Erythroblast (primary cell): ENCODE measurements at regions not wholly inside any gene's neighbourhood (a gene's known extent, or its start where the extent isn't known, plus 50 kb on each side); places are given as distances from the start of the nearest gene placed in this dataset.

ENCODE experiments used
- GATA1 ChIP-seq: IDR thresholded peaks from 2 replicates; pipeline ENCODE4 v1.6.1; 2011; ENCODE audit warnings: low read depth, mild to moderate bottlenecking, control low read depth, low read length, moderate library complexity
- POLR2A ChIP-seq: IDR thresholded peaks from 2 replicates; pipeline ENCODE4 v1.6.1; 2011; ENCODE audit warnings: mild to moderate bottlenecking, low read length

DNA sequence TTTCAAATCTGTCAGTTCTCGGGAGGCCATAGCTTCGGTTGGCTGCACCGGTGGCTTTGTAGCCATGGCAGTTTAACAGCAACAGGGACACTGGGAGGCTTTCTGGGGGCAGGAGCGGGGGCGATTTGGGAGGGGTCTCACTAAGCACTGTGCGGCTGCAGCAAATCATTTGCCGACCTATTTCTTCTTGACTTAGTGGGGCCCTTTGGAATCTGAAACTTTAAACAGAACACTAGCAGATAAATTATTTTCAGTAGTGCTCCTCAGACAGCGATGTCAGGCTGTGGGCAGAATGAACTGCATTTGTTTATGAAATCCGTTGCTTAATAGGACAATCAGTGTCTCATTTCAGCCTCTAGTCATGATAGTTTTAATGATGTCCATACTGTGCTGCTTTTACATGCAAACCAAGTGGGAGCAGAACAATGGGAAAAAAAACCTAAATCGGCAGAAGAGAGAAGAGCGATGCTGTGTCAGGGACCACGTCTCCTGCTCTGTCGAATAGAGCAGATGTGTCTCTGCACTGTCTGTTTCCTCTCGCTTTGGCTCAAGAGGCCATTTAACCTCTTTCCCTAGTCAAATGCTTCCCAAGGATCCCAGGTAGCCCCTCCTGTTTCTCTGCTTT lies 211.9 kb downstream of the OLFM4 start:
- TF ChIP-seq POLR2A: no peak
- TF ChIP-seq GATA1: no peak
